GM21529 (cell line): ENCODE measurements at regions not wholly inside any gene's neighbourhood (a gene's known extent, or its start where the extent isn't known, plus 50 kb on each side); places are given as distances from the start of the nearest gene placed in this dataset.
"Not testable (repeated sequence)": the region's sequence is repeated elsewhere in the genome, so short reads cannot be mapped to it uniquely, and the experiment has no call there.

ENCODE experiments used
- ATAC-seq: cut with Tn5 transposase; IDR thresholded peaks from one replicate; pipeline ENCODE4 v1.9.1; 2021; ENCODE audit not compliant: unreplicated experiment

DNA sequence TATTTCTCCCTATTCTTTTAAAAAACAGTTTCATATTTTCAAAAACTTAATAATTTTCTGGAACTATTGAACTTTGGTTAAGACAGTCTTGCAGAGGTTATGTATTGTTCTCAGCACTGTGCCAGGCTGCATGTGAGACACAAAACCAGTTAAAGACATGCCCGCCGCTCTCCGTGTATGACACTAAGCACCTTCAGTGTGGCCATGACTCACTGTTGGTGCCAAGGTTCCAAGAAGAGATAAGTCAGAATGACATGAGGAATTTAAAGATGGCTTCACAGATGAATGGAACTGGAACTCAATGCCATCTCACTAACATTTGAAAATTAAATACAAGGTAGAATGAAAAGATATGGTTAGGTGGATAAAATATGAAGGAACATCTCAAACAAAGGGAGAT is 525.5 kb upstream of the ZFP42 start:
- no peak for ATAC-seq

GRCh38 chr4:187474238-187474637 is 521.3 kb upstream of the ZFP42 start:
- no peak for ATAC-seq

GRCh38 chr4:187475901-187476300 is 519.7 kb upstream of the ZFP42 start:
- ATAC-seq: no peak

- ATAC-seq: no peak
Measured at GRCh38 chr4:187477224-187477623, 518.3 kb upstream of the ZFP42 start.

GRCh38 chr4:187478292-187479140 is 517.1 kb upstream of the ZFP42 start:
- ATAC-seq: no peak

DNA sequence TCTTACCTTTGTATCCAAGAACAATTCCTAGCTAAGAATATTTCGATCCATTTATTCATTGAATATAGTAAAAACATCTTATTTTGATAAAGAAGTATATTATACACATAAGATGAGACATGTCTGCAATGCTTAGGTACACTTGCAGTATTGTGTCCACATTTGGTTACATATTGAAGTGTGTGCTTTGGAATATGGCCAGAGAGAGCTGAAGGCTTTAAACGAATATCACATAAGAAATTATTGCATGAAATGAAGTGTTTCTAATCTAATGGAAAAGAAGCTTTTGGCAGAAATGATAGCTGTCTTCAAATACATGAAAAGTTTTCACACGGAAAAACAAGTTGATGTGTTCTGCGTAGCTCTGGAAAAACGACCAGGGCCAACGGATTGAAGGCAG is 516.1 kb upstream of the ZFP42 start:
- ATAC-seq: no peak

DNA sequence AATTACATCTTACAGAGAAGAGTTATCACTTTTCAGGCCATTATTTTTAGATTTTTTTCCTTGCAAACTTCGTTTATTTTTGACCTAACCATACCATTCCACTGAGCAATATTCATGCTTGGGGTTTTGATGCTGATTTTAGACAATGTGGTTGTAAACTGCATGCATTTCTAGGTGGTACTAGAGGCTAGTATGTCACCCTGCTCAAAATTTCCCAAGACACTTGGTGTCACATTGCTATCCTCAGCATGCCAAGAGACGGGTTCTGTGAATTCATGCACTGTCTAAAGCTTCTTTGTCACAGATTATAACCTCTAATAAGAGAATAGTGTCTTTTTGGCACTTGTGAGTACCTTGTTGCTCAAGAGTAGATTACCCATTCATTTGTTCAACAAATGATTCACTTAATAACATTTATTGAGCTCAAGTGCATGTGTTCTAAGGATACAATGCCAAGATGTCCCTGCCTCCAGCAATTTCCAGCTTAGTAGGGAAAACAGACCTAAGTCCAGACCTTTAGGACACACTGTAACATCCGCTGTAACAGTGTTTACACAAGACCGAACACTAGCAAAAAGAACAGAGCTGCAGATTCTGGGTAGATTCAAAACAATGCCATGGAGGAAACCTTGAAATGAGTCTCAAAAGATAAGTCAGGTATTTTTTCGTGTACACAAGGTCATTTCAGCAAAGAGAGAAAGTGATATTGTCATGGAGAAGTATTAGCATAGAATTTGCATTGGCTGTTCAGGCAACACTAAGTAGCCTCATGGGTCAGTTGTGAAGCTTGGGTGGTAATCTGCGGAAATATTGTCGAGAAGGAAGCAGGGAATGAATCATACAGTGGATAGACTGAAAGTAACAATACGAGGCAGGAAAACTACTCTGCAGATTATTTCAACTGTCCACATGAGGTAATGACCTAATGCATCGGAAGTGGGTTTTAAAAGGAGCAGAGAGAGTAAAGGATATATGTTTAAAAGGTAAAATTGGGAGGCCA is 515.1 kb upstream of the ZFP42 start:
- ATAC-seq: no peak

DNA sequence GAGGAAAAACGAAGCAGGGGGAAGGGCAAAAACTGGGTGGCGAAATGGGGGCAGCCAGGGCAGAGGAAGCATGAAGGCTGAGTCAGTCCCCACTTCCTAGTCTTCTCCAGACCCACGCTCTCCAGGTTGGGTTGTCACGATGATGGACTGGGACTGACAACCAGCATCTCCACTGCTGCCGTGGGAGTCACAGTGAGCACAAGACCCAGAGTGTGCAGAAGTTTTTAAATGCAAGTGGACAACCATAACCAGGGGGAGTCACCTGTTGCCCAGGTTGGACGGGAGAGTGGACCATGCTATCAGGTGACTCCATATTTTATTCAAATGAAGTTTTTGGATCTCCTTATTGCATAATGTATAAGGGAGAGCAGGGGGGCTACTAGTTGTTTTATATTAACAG is 511.4 kb upstream of the ZFP42 start:
- no peak for ATAC-seq

- ATAC-seq: no peak
Measured at GRCh38 chr4:187485676-187486075, 509.9 kb upstream of the ZFP42 start.

- no peak for ATAC-seq
Measured at GRCh38 chr4:187491286-187491685, 504.3 kb upstream of the ZFP42 start.

DNA sequence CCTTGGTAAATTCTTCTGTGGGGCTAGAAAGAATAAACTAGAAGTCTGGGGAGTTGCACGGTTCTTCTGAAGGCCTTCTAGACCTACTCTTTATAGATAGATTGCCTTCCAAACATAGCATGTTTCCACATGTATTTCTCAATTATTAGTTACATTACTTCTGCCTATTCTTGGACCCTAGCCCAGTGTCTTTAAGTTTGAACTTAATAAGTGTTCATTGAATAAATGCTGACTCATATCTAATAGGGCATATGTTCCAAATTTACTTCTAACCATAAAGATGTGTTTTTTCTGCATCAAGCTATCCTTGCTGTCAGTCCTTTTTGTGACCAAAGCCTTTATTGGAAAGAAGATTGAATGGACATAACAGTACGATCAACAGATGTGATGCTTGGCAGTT is 503.6 kb upstream of the ZFP42 start:
- ATAC-seq: no peak

- no peak for ATAC-seq
Measured at GRCh38 chr4:187493661-187494060, 501.9 kb upstream of the ZFP42 start.

- ATAC-seq: no peak
Measured at GRCh38 chr4:187499956-187500355, 495.6 kb upstream of the ZFP42 start.

GRCh38 chr4:187500796-187501195 is 494.8 kb upstream of the ZFP42 start:
- ATAC-seq: no peak

- ATAC-seq: no peak
Measured at GRCh38 chr4:187501731-187502130, 493.8 kb upstream of the ZFP42 start.

DNA sequence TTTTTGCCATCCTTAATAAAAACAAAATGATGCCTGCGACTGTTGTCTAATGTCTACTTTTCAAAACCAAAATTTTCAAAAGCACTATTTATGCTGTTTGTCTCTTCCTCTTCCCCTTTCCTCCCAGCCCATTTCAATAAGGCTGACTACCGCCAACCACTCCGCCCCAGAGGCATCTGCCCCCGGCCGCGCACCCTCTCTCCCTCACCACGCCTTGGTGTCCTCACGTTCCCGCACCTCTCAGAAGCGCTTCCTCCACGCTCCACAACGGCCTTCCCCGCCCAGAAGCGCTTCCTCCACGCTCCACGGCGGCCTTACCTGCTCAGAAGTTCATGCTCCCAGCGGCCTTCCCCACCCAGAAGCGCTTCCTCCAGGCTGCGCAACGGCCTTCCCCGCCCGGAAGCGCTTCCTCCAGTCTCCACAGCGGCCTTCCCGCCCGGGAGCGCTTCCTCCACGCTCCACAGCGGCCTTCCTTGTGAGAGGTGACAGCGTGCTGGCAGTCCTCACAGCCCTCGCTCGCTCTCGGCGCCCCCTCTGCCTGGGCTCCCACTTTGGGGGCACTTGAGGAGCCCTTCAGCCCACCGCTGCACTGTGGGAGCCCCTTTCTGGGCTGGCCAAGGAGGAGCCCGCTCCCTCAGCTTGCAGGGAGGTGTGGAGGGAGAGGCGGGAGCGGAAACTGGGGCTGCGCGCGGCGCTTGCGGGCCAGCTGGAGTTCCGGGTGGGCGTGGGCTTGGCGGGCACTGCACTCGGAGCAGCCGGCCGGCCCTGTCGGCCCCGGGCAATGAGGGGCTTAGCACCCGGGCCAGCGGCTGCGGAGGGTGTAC is 490.4 kb upstream of the ZFP42 start:
- no peak for ATAC-seq

- ATAC-seq: not testable (repeated sequence)
Measured at GRCh38 chr4:187505798-187506141, 489.8 kb upstream of the ZFP42 start.

DNA sequence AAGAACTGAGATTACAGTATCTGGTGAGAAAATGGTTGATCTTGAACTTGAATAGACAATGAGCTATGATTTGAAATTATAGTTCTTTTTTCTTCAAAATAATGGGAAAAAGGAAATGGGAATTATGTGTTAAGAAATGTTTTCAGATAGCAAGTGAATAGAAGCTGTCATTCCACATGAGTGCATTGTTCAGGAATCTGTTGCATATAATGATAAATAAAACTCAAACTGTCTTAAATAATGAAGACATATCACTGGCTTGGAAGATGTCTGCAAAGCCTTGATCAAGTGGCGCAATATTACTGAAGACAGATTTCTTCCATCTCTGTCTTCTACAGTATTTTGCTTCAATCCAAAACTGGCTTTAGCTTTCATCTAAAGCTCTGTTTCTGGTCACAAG is 479.3 kb upstream of the ZFP42 start:
- no peak for ATAC-seq

GRCh38 chr4:187541666-187542065 is 453.9 kb upstream of the ZFP42 start:
- no peak for ATAC-seq

DNA sequence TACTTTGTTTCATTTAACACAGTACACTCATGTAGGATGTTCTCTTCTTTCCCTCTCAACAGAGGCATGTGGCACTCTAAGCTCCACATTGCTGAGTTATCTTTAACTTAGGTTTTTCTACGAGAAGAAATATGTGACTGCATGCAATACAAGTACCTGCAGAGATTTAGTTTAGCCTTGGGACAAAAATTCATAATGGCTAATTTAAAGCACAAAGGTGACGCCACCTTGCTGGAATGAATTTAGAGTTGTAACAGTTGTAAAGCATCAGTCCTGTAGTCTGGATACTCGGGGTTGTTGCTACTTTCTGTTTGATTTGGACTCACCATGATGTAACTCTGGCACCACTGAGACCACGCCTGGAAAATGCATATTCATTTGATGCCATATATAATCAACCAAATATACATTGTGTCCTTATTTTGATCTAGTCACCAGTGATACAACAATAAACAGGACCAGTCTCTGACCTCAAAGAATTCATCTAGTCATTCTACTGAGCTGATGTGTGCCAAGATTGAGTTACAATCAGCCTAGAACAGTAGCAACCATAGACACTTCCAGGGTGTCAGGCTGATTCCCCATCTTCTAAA is 451.0 kb upstream of the ZFP42 start:
- no peak for ATAC-seq

- ATAC-seq: no peak
Measured at GRCh38 chr4:187547316-187547715, 448.3 kb upstream of the ZFP42 start.
